Spleen (tissue), 7 donors: ENCODE measurements at regions not wholly inside any gene's neighbourhood (a gene's known extent, or its start where the extent isn't known, plus 50 kb on each side); places are given as distances from the start of the nearest gene placed in this dataset.

Experiments used
- CTCF ChIP-seq, 11 experiments: fragments of 200-600 bp in 7 of 11; fragments of 450-650 bp in 4 of 11; sonication (generic) in 4 of 11; IDR thresholded peaks in 8 of 11; conservative IDR thresholded peaks in 3 of 11; 1 replicate in 7 of 11; 2 replicates in 4 of 11; pipeline versions ENCODE4 v1.4.0 to v1.8.0; 2016 to 2021; ENCODE audit warnings: antibody characterized with exemption in 11 of 11, inconsistent platforms in 4 of 11, mild to moderate bottlenecking in 1 of 11
- POLR2AphosphoS5 ChIP-seq, 3 donors: sonication (generic); formaldehyde crosslinking; IDR thresholded peaks; one replicate each; pipeline ENCODE4 v1.5.1; 2017; ENCODE audit warnings: antibody characterized with exemption in 3 of 3
- donor health status: DM: no; HTN: no; CAD: no; lungs with moderate emphysema.
- donor health status: DM: no; HTN: no; CAD: no.
- donor health status: DM: no; HTN: no; CAD: no.

GRCh38 chr9:102507044-102507687 is 488.0 kb upstream of the CYLC2 start:
- TF ChIP-seq CTCF (IDR thresholded peaks at IDR 0.05 in 8 of 11, conservative IDR thresholded peaks at IDR 0.05 in 3 of 11) (no peak), POLR2AphosphoS5 (IDR thresholded peaks at IDR 0.05) (no peak)
